Stimulated activated CD4-positive, alpha-beta T cell treated with anti-CD3 and anti-CD28 coated beads, Interleukin-12 subunit alpha, Interleukin-12 subunit beta, amount 100 ng/mL, for 24 hours (primary cell): ENCODE measurements at regions not wholly inside any gene's neighbourhood (a gene's known extent, or its start where the extent isn't known, plus 50 kb on each side); places are given as distances from the start of the nearest gene placed in this dataset.

Experiments
- DNase-seq, 2 experiments: peaks; one replicate each; pipeline ENCODE4 v3.0.0-alpha.2; 2020; ENCODE audit warnings: low read depth in 2 of 2

GRCh38 chr15:96415513-96416217 is 85.2 kb downstream of the NR2F2 start:
- DNase-seq: no peak

- no peak for DNase-seq
Measured at GRCh38 chr15:96416218-96416933, 85.9 kb downstream of the NR2F2 start.

DNA sequence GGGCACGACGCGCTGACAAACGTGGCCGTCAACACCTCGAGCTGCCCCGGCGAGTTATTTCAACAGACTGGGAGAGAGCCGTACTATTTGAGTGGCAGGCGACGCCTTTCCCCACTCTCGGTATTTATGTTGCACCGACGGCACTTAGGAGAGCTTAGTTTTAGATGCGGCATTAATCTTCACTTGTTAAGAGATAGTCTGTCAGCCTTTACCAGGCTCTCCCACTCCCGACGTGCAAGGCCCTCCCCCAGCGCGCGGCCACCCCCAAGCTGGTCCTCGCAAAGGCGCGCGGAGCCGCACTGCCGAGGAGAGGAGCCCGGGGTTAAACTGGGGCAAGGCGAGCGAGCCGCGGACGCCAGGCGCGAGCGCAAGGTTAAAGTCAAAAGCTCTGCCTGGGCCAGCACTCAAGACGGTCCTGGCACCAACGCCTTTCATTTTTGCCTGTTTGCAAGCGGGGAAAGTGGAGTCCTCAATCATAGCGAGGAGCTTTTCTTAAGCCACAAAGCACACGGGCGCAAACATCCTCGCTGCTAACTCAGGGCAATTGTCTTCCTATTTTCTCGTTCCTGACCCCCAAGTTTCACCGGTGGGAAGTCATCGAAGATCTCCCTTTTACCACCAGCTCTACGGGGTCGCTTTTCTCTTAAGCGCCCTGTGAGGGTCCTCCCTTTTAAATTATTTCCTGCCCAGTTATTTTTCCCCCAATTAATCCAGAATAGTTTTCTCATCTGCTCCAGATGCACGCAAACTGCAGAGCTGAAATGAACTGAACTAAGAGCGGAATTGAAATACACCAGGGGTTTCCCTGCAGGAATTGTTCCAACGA is 86.6 kb downstream of the NR2F2 start:
- no peak for DNase-seq

DNA sequence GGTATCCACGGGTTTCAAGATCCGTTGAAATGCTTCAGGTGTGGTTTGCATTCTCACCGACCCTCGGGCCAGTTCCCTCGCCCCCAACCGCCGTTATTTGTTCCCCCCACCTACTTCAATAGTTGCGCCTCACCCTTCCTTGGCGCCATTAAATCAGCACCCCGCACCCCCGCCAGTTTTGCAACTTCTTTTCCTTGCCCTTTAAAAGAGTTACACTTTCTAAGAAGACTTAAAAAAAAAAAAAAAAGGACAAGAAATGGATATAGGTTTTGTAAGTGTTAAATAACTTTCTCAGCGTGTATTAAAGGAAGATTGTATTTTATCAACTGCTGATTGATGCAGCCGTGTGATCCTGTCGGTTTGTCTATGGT is 87.2 kb downstream of the NR2F2 start:
- no peak for DNase-seq

- no peak for DNase-seq
Measured at GRCh38 chr15:96418146-96418545, 87.6 kb downstream of the NR2F2 start.

- DNase-seq: no peak
Measured at GRCh38 chr15:96421178-96421601, 90.7 kb downstream of the NR2F2 start.

- DNase-seq: no peak
Measured at GRCh38 chr15:96422125-96422524, 91.6 kb downstream of the NR2F2 start.

DNA sequence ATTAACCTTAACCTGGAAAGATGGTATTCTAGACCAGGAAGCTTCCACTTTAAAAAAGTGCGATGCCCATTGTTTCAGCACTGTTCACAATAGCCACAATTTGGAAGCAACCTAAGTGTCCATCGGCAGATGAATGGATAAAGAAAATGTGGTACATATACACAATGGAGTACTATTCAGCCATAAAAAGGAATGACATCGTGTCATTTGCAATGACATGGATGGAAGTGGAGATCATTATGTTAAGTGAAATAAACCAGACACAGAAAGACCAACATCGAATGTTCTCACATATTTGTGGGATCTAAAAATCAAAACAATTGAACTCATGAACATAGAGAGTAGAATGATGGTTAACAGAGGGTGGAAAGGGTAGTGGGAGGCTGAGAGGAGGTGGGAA is 94.2 kb downstream of the NR2F2 start:
- no peak for DNase-seq

DNA sequence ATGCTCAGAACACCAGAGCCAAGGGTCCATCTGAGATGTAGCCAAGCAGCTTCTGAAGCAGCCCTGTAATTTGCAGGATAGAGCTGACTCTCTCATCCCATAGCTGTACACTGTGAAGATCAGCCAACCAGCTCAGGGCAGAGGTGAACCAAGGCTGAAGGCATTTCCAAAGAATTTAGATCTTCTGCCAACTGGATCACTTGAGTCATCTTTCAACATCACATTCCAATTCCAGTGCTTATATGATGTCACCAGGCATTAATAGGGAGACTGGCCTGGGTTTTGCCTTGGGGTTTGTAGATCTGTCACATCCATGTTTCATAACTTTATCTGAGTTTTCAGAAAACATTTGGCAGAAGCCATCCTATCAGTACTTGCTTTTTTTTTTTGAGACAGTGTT is 98.2 kb downstream of the NR2F2 start:
- DNase-seq: no peak

- no peak for DNase-seq
Measured at GRCh38 chr15:96431786-96432185, 101.3 kb downstream of the NR2F2 start.

GRCh38 chr15:96435022-96435421 is 104.5 kb downstream of the NR2F2 start:
- DNase-seq: no peak

GRCh38 chr15:96435841-96436240 is 105.3 kb downstream of the NR2F2 start:
- DNase-seq: no peak

DNA sequence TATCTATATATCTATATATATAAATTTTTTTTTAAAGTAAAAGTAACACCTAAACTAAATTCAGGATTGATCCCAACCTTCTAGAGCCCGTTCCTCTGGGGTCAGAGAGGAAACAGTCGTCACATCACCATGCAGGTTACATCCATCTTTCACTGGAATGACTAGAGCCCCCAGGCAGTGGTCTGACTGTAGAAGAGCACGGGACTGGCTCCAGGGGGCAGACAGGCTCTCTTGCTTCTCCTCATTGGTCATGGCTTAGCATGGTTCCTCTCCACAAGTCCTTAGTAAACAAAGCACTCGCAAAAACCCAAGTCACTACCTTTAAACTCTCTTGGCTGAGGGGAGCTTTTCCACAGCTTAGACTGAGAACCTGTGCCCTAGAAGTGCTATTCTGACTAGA is 110.5 kb downstream of the NR2F2 start:
- DNase-seq: no peak

DNA sequence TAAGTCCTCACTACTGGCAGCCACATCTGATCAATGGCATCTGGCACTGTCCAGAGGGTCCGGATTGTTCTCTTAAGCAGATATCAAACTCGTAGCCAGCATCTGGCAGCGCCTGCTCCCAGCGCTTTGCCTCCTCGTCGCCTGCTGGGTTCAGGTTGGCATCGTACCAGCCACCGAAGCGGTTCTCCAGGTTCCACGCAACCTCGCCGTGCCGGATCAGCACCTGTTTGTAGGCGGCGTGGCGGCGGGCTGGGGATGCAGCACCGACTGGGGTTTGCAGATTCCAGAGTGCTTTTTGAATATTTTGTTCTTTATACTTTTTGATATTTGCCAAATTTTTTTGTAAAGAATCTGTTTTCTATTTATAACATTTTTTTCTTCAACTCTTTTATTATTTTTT is 111.6 kb downstream of the NR2F2 start:
- no peak for DNase-seq

GRCh38 chr15:96444865-96445264 is 114.4 kb downstream of the NR2F2 start:
- DNase-seq: no peak

DNA sequence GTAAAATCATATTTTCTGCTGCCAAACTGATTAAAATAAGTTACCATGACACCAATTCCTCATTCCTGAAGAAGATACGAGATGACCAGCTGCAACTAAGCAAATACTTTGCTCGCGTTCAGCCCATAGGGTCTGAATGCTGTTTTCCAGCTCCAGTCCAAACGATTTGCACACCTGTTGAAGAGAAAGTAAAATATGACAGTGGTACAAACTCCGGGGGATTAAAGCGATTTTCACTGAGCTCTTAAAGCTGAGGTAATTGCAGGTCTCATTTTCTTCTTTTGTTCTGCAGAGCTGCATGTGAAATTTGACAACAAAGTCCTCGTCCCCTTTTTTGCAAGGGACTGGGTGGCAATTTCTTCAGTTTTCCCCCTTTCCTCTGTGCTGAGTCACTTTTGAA is 118.4 kb downstream of the NR2F2 start:
- no peak for DNase-seq

DNA sequence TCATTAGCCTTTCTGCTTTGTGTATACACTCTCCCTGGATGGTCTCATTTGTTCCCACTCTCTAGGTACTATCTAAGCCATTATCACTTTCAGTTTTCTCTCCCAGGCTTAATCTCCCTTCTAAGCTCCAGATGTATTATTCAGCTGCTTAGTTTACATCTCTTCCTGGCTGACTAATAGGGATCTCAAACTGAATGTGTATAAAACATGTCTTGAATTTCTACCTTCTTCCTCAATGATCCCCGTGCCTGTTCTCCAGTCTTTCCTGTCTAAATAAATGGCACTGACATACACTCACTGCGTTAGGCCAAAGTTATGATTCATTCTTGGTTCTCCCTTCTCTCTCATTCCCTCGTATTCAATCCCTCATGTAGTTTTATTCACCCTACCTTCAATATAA is 127.3 kb downstream of the NR2F2 start:
- DNase-seq: no peak

GRCh38 chr15:96460106-96460505 is 129.6 kb downstream of the NR2F2 start:
- DNase-seq: no peak

GRCh38 chr15:96462768-96463750 is 132.6 kb downstream of the NR2F2 start:
- no peak for DNase-seq

DNA sequence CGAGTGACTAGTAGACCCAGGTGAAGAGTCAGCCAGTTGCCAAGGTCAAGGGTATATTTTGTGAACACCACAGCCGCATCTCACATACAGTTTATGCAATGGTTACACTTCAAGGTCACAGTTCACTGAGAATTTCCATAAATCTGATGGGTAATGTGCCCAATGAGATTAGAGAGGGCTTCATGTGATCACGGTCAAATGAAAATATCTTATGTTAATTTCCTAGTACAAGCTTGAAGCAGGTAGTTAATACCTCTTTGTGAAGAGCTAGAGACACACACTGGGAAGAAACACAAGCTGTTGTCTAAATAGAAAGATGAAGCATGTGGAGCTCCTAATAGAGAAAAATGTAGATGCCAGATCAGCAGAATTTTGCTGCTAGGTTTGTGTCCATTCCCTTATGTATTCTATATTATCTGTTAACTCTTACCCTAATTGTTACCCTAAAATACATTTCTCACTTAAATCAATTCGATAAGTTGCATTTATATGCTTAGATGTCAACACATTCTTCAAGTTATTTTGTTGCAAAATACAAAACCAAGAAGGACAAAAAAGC is 136.0 kb downstream of the NR2F2 start:
- no peak for DNase-seq

DNA sequence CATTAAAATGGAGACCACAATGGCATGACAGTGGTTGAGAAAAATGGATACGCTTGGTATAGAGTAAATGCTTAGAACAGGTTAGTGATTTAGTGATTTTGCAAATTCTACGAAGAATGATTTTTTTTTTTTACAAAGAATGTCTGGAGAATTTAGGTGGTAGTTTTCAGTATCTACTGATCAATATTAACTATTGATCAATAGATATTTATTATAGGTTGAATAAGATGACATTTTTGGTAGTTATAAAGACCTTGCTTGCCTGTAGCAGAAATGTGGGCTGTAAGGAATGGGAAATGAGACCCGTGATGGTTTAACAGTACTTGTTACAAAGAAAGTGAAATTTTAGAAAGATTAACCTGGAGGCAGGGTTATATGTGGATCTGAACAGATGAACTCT is 137.5 kb downstream of the NR2F2 start:
- DNase-seq: no peak
